ENCODE measurements at regions not wholly inside any gene's neighbourhood (a gene's known extent, or its start where the extent isn't known, plus 50 kb on each side); places are given as distances from the start of the nearest gene placed in this dataset.
A peak's percentile ranks its signal among the peaks of the same experiment; 100 is the strongest.

GRCh38 chr1:194338241-194338948 lies 1152.0 kb upstream of the B3GALT2 start:
- RAD21 ChIA-PET (ENCODE audit: low non-redundant PET in 1 of 2, low total read pairs in 2 of 2, uncharacterized antibody in 2 of 2, unreplicated experiment in 2 of 2): no interaction called here
- H3K9me2 ChIP-seq (ENCODE audit: insufficient read depth): no peaks in the 10 kb centered on the region
- no peak overlapping the region for H3K9ac ChIP-seq (ENCODE audit: low read length)
- no peaks in the 10 kb centered on the region for H3K9me3 ChIP-seq (ENCODE audit: control insufficient read depth in 1 of 2, insufficient read depth in 1 of 2, low read depth in 1 of 2, low read length in 2 of 2)
- no peak overlapping the region for H3K27ac ChIP-seq (ENCODE audit: low read depth, low read length)
- no TSS peak for BruUV-seq (replicated peaks)
- peak overlapping the region; percentile 32 for H2AFZ ChIP-seq (ENCODE audit: low read depth, low read length, poor library complexity, severe bottlenecking)
- H3K27me3 ChIP-seq (ENCODE audit: insufficient read depth, low read length): no peaks in the 10 kb centered on the region
- H3K4me1 ChIP-seq (ENCODE audit: control insufficient read depth in 1 of 2, insufficient read depth in 2 of 2, low read length in 2 of 2): no peaks in the 10 kb centered on the region
- CTCF ChIA-PET: no interaction called here
- peak; percentile 20; the same call in 1 of the 2 replicates for TF ChIP-seq FOSL1 (IDR thresholded peaks at IDR 0.05; ENCODE audit: low read depth)
- TF ChIP-seq CBX3 (IDR thresholded peaks at IDR 0.05; ENCODE audit: low read depth): no peak
- no peak overlapping the region for H3K4me3 ChIP-seq (replicated peaks in 1 of 2; ENCODE audit: low read depth in 1 of 2, low read length in 2 of 2)
- intact Hi-C loops (cut with micrococcal nuclease): no loop called here
- DNase-seq (ENCODE audit: low read depth, low spot score) (no peak), ATAC-seq (no peak)
- H3K79me2 ChIP-seq (ENCODE audit: insufficient read depth, low read length): no peaks in the 10 kb centered on the region
- no peaks in the 10 kb centered on the region for H3K36me3 ChIP-seq (ENCODE audit: control insufficient read depth in 1 of 2, insufficient read depth in 2 of 2, low read length in 2 of 2)
- H3K4me2 ChIP-seq (ENCODE audit: low read length): no peak overlapping the region
- no peaks in the 10 kb centered on the region for H4K20me1 ChIP-seq (ENCODE audit: insufficient read depth)
- POLR2A ChIA-PET: no interaction called here

- ATAC-seq (no peak), DNase-seq (ENCODE audit: low read depth, low spot score) (no peak)
- POLR2A ChIA-PET: no interaction called here
- BruUV-seq (replicated peaks): no TSS peak
- Histone ChIP-seq H3K79me2 (ENCODE audit: insufficient read depth, low read length) (no peaks in the 10 kb centered on the region), H3K4me2 (ENCODE audit: low read length) (no peak overlapping the region), H3K4me3 (replicated peaks in 1 of 2; ENCODE audit: low read depth in 1 of 2, low read length in 2 of 2) (no peak overlapping the region), H3K27me3 (ENCODE audit: insufficient read depth, low read length) (no peaks in the 10 kb centered on the region), H2AFZ (ENCODE audit: low read depth, low read length, poor library complexity, severe bottlenecking) (peak overlapping the region; percentile 68), H3K36me3 (ENCODE audit: control insufficient read depth in 1 of 2, insufficient read depth in 2 of 2, low read length in 2 of 2) (no peaks in the 10 kb centered on the region), H3K9me3 (ENCODE audit: control insufficient read depth in 1 of 2, insufficient read depth in 1 of 2, low read depth in 1 of 2, low read length in 2 of 2) (no peaks in the 10 kb centered on the region), H3K9me2 (ENCODE audit: insufficient read depth) (no peaks in the 10 kb centered on the region), H3K4me1 (ENCODE audit: control insufficient read depth in 1 of 2, insufficient read depth in 2 of 2, low read length in 2 of 2) (no peaks in the 10 kb centered on the region), H3K9ac (ENCODE audit: low read length) (no peak overlapping the region), H3K27ac (ENCODE audit: low read depth, low read length) (no peak overlapping the region), H4K20me1 (ENCODE audit: insufficient read depth) (no peaks in the 10 kb centered on the region)
- TF ChIP-seq YY1 (IDR thresholded peaks at IDR 0.05; ENCODE audit: extremely low read depth, insufficient replicate concordance, low read depth, low read length) (no peak), JUND (IDR thresholded peaks at IDR 0.05) (no peak), MAX (IDR thresholded peaks at IDR 0.05) (no peak), EZH2 (IDR thresholded peaks at IDR 0.05) (no peak), CBX3 (IDR thresholded peaks at IDR 0.05; ENCODE audit: low read depth) (no peak), FOSL1 (IDR thresholded peaks at IDR 0.05; ENCODE audit: low read depth) (no peak), CTCF (IDR thresholded peaks at IDR 0.05 in 2 of 3, conservative IDR thresholded peaks at IDR 0.05 in 1 of 3; ENCODE audit: borderline replicate concordance in 1 of 3, insufficient read depth in 1 of 3, low read depth in 2 of 3, low read length in 2 of 3) (no peak), RAD21 (IDR thresholded peaks at IDR 0.05; ENCODE audit: low read depth) (no peak), ZNF274 (IDR thresholded peaks at IDR 0.05; ENCODE audit: low read depth, low read length) (no peak), POLR2A (IDR thresholded peaks at IDR 0.05; ENCODE audit: borderline replicate concordance, extremely low read depth, insufficient read depth, insufficient read length) (no peak), REST (IDR thresholded peaks at IDR 0.05; ENCODE audit: low read depth) (no peak), CEBPB (IDR thresholded peaks at IDR 0.05; ENCODE audit: low read depth) (no peak), EZH2phosphoT487 (IDR thresholded peaks at IDR 0.05; ENCODE audit: borderline replicate concordance) (no peak), SIN3A (IDR thresholded peaks at IDR 0.05; ENCODE audit: low read depth) (no peak)
- RAD21 ChIA-PET (ENCODE audit: low non-redundant PET in 1 of 2, low total read pairs in 2 of 2, uncharacterized antibody in 2 of 2, unreplicated experiment in 2 of 2): no interaction called here
- CTCF ChIA-PET: no interaction called here
- intact Hi-C loops (cut with micrococcal nuclease): no loop called here
These were observed 1146.8 kb upstream of the B3GALT2 start for GRCh38 chr1:194333240-194333639.

Measured in HCT116 (cell line).